ENCODE measurements at regions not wholly inside any gene's neighbourhood (a gene's known extent, or its start where the extent isn't known, plus 50 kb on each side); places are given as distances from the start of the nearest gene placed in this dataset.

GRCh38 chr6:132961122-132961521 lies 146.8 kb downstream of the RPS12 start:
- TF ChIP-seq CTCF (conservative IDR thresholded peaks at IDR 0.05; ENCODE audit: low read depth, low read length) = no peak
- H3K4me3 ChIP-seq (ENCODE audit: low read depth, low read length) = no peak overlapping the region
- no peak for DNase-seq (ENCODE audit: low read depth)

GRCh38 chr6:132961610-132962009 lies 147.2 kb downstream of the RPS12 start:
- no peak overlapping the region for H3K4me3 ChIP-seq (ENCODE audit: low read depth, low read length)
- DNase-seq (ENCODE audit: low read depth) = no peak
- peak; percentile 56 for TF ChIP-seq CTCF (conservative IDR thresholded peaks at IDR 0.05; ENCODE audit: low read depth, low read length)

- peak; percentile 10 for DNase-seq (ENCODE audit: low read depth)
- no peak overlapping the region for H3K4me3 ChIP-seq (ENCODE audit: low read depth, low read length)
- TF ChIP-seq CTCF (conservative IDR thresholded peaks at IDR 0.05; ENCODE audit: low read depth, low read length) = peak; percentile 97
These were observed 148.8 kb downstream of the RPS12 start for GRCh38 chr6:132962936-132963868.

GRCh38 chr6:132964101-132964867 lies 149.9 kb downstream of the RPS12 start:
- DNase-seq (ENCODE audit: low read depth) = no peak
- H3K4me3 ChIP-seq (ENCODE audit: low read depth, low read length) = no peak overlapping the region
- no peak for TF ChIP-seq CTCF (conservative IDR thresholded peaks at IDR 0.05; ENCODE audit: low read depth, low read length)

GRCh38 chr6:132964868-132965382 lies 150.6 kb downstream of the RPS12 start:
- no peak for TF ChIP-seq CTCF (conservative IDR thresholded peaks at IDR 0.05; ENCODE audit: low read depth, low read length)
- H3K4me3 ChIP-seq (ENCODE audit: low read depth, low read length) = no peak overlapping the region
- DNase-seq (ENCODE audit: low read depth) = no peak

GRCh38 chr6:132967871-132968270 lies 153.5 kb downstream of the RPS12 start:
- DNase-seq (ENCODE audit: low read depth) = no peak
- H3K4me3 ChIP-seq (ENCODE audit: low read depth, low read length) = no peak overlapping the region
- TF ChIP-seq CTCF (conservative IDR thresholded peaks at IDR 0.05; ENCODE audit: low read depth, low read length) = no peak
